SK-N-SH (cell line): ENCODE measurements at regions not wholly inside any gene's neighbourhood (a gene's known extent, or its start where the extent isn't known, plus 50 kb on each side); places are given as distances from the start of the nearest gene placed in this dataset.

Source experiments
- CTCF ChIA-PET: fragments of 300-600, 350-600 bp; formaldehyde crosslinking; extraction: SDS; loops from one replicate; lab custom pipeline; 2021; lab: Yijun Ruan, JAX
- POLR2A ChIA-PET: fragments of 350-600 bp; sonication (Branson Sonifier 250); formaldehyde crosslinking; extraction: SDS; loops from one replicate; lab custom pipeline; 2020; ENCODE audit warnings: antibody characterized with exemption, inconsistent platforms; lab: Yijun Ruan, JAX
- DNase-seq: peaks from one replicate; pipeline ENCODE4 v3.0.0; 2012
- H2AFZ ChIP-seq: fragments of 200-600 bp; sonication (generic); 2 replicates; pipeline ENCODE4 v1.8.1; 2016; ENCODE audit warnings: antibody characterized with exemption, mild to moderate bottlenecking, low read depth
- H3F3A ChIP-seq: fragments of 200-600 bp; sonication (generic); replicated peaks from 2 replicates; pipeline ENCODE3; 2016; ENCODE audit warnings: antibody characterized with exemption, mild to moderate bottlenecking; ENCODE audit not compliant: insufficient read depth
- H3K27ac ChIP-seq, 2 experiments: fragments of 200-500 bp in 1 of 2; fragments of 200-600 bp in 1 of 2; sonication (Bioruptor generic) in 1 of 2; sonication (generic), shearing (Covaris generic) in 1 of 2; 2 replicates each; pipeline versions ENCODE4 v1.5.1 to v1.6.1; 2014 to 2016; ENCODE audit warnings: low read depth in 2 of 2, inconsistent platforms in 1 of 2, low read length in 1 of 2, mild to moderate bottlenecking in 1 of 2, mixed read lengths in 1 of 2
- H3K27me3 ChIP-seq: fragments of 200-600 bp; sonication (generic), shearing (Covaris generic); 2 replicates; pipeline ENCODE4 v1.6.1; 2016; ENCODE audit warnings: mixed run types; ENCODE audit not compliant: insufficient read depth
- H3K36me3 ChIP-seq, 2 experiments: fragments of 200-500 bp in 1 of 2; fragments of 200-600 bp in 1 of 2; sonication (Bioruptor generic) in 1 of 2; sonication (generic) in 1 of 2; replicated peaks in 1 of 2; 2 replicates each; pipeline versions ENCODE3 to v1.5.1; 2014 to 2016; ENCODE audit warnings: low read length in 1 of 2, mild to moderate bottlenecking in 1 of 2; ENCODE audit not compliant: insufficient read depth in 2 of 2, control insufficient read depth in 1 of 2
- H3K4me1 ChIP-seq, 2 experiments: fragments of 200-500 bp in 1 of 2; fragments of 200-600 bp in 1 of 2; sonication (Bioruptor generic) in 1 of 2; sonication (generic), shearing (Covaris generic) in 1 of 2; 2 replicates each; pipeline versions ENCODE4 v1.5.1 to v1.6.1; 2014 to 2016; ENCODE audit warnings: low read depth in 1 of 2, low read length in 1 of 2, mixed run types in 1 of 2; ENCODE audit not compliant: insufficient read depth in 2 of 2, control insufficient read depth in 1 of 2
- H3K4me2 ChIP-seq: fragments of 200-600 bp; sonication (generic), shearing (Covaris generic); 2 replicates; pipeline ENCODE4 v1.6.1; 2017; ENCODE audit warnings: mixed run types
- H3K4me3 ChIP-seq, 2 experiments: fragments of 200-500 bp in 1 of 2; fragments of 200-600 bp in 1 of 2; sonication (Bioruptor generic) in 1 of 2; sonication (generic), shearing (Covaris generic) in 1 of 2; 2 replicates each; pipeline versions ENCODE4 v1.5.1 to v1.8.1; 2014 to 2016; ENCODE audit warnings: low read depth in 2 of 2, inconsistent platforms in 1 of 2, low read length in 1 of 2, mild to moderate bottlenecking in 1 of 2, mixed read lengths in 1 of 2, moderate library complexity in 1 of 2
- H3K79me2 ChIP-seq: fragments of 200-600 bp; sonication (generic); 2 replicates; pipeline ENCODE4 v1.8.1; 2017; ENCODE audit warnings: mild to moderate bottlenecking; ENCODE audit not compliant: insufficient read depth
- H3K9ac ChIP-seq: fragments of 200-600 bp; sonication (generic); 2 replicates; pipeline ENCODE4 v1.6.1; 2017; ENCODE audit warnings: mixed run types
- H3K9me2 ChIP-seq: fragments of 200-600 bp; sonication (generic); 2 replicates; pipeline ENCODE4 v1.6.1; 2017; ENCODE audit warnings: mixed run types
- H3K9me3 ChIP-seq: fragments of 200-600 bp; sonication (generic); 2 replicates; pipeline ENCODE4 v1.6.1; 2017; ENCODE audit warnings: mixed run types, mild to moderate bottlenecking, moderate library complexity
- H4K20me1 ChIP-seq: fragments of 200-600 bp; sonication (generic); 2 replicates; pipeline ENCODE4 v1.6.1; 2017; ENCODE audit warnings: mild to moderate bottlenecking, mixed run types; ENCODE audit not compliant: insufficient read depth
- EP300 ChIP-seq, 2 experiments: IDR thresholded peaks; 2 replicates each; pipeline versions ENCODE4 v1.4.0 to v1.6.1; 2012; ENCODE audit warnings: borderline replicate concordance in 1 of 2, low read depth in 1 of 2, low read length in 1 of 2
- FOXM1 ChIP-seq: IDR thresholded peaks from 2 replicates; pipeline ENCODE4 v1.4.0; 2012; ENCODE audit warnings: low read depth, mild to moderate bottlenecking
- GABPA ChIP-seq: IDR thresholded peaks from 2 replicates; pipeline ENCODE4 v1.4.0; 2012; ENCODE audit warnings: low read depth, mild to moderate bottlenecking
- JUND ChIP-seq: IDR thresholded peaks from 2 replicates; pipeline ENCODE4 v1.4.0; 2012
- MEF2A ChIP-seq: IDR thresholded peaks from 2 replicates; pipeline ENCODE4 v1.4.0; 2012; ENCODE audit warnings: low read depth, borderline replicate concordance
- NFIC ChIP-seq: IDR thresholded peaks from 2 replicates; pipeline ENCODE4 v1.4.0; 2012; ENCODE audit warnings: borderline replicate concordance
- NRF1 ChIP-seq: IDR thresholded peaks from 2 replicates; pipeline ENCODE4 v1.6.1; 2012; ENCODE audit warnings: low read depth, mild to moderate bottlenecking, low read length
- RAD21 ChIP-seq: IDR thresholded peaks from 2 replicates; pipeline ENCODE4 v1.6.1; 2012; ENCODE audit warnings: mild to moderate bottlenecking, low read length
- RCOR1 ChIP-seq: fragments of 150-350 bp; IDR thresholded peaks from 2 replicates; pipeline ENCODE4 v1.6.1; 2017; ENCODE audit warnings: antibody characterized with exemption, low read length
- RFX5 ChIP-seq: IDR thresholded peaks from 2 replicates; pipeline ENCODE4 v1.6.1; 2012; ENCODE audit warnings: mild to moderate bottlenecking, improper control_type of control experiment, low read length
- TEAD4 ChIP-seq: IDR thresholded peaks from 2 replicates; pipeline ENCODE4 v1.4.0; 2012; ENCODE audit warnings: mild to moderate bottlenecking, borderline replicate concordance; ENCODE audit not compliant: insufficient read depth
- USF2 ChIP-seq: fragments of 150-350 bp; IDR thresholded peaks from 2 replicates; pipeline ENCODE4 v1.6.1; 2017; ENCODE audit warnings: antibody characterized with exemption, low read length, low read depth, borderline replicate concordance
- WGBS: methylation state at CpG from one replicate; pipeline ENCODE4 v1.1.6; 2017; ENCODE audit warnings: low lambda C conversion rate; 5-methylcytosine and 5-hydroxymethylcytosine counted together
- TF ChIP-seq, protein P1 (sequence below): IDR thresholded peaks from 2 replicates; pipeline ENCODE4 v1.4.0; 2012; ENCODE audit warnings: low read depth
- TF ChIP-seq, protein P2 (sequence below): fragments of 200-600 bp; sonication (generic); IDR thresholded peaks from 2 replicates; pipeline ENCODE4 v1.6.1; 2017; ENCODE audit warnings: antibody characterized with exemption, mild to moderate bottlenecking, moderate library complexity
- TF ChIP-seq, protein P3 (sequence below): IDR thresholded peaks from 2 replicates; pipeline ENCODE4 v1.4.0; 2012; ENCODE audit warnings: low read depth, borderline replicate concordance
- TF ChIP-seq, protein P4 (sequence below): IDR thresholded peaks from 2 replicates; pipeline ENCODE4; 2012
- TF ChIP-seq, protein P5 (sequence below): fragments of 150-350 bp; IDR thresholded peaks from 2 replicates; pipeline ENCODE4 v1.6.1; 2016; ENCODE audit warnings: mild to moderate bottlenecking, low read depth, low read length

DNA sequence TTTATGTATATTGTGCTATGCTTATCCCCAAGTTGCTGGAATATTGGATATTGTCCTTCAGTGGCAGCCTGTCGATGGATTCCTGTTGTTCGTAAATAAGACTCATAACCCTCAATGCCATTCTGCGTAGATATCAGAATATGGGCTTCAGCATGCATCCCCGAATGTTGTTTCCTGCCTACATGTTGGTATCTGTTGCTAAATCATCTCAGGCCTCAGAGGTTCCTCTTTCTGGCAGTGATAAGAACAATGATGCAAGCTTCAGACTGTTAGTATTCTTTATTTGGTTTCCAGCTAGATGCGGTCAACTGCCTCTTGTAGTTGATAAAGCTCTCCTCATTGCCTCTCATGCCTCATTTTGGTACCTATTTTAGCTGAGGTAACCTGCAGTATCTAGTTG, 2082.6 kb downstream of the MRPL39 start:
- no peak for DNase-seq
- no peak overlapping the region for H3K4me3 ChIP-seq
- H3K9me2 ChIP-seq, result no peaks in the 10 kb centered on the region
- no peak overlapping the region for H3K27ac ChIP-seq
- no peak overlapping the region for H3K9ac ChIP-seq
- no peaks in the 10 kb centered on the region; the same call in 1 of the 2 replicates for H3K79me2 ChIP-seq
- TF ChIP-seq USF2 (no peak), MEF2A (no peak), NRF1 (no peak), TEAD4 (no peak), GABPA (no peak), RCOR1 (no peak), JUND (no peak), RFX5 (no peak), NFIC (no peak)
- TF ChIP-seq, protein P1, sequence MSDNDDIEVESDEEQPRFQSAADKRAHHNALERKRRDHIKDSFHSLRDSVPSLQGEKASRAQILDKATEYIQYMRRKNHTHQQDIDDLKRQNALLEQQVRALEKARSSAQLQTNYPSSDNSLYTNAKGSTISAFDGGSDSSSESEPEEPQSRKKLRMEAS, result no peak
- TF ChIP-seq, protein P2, sequence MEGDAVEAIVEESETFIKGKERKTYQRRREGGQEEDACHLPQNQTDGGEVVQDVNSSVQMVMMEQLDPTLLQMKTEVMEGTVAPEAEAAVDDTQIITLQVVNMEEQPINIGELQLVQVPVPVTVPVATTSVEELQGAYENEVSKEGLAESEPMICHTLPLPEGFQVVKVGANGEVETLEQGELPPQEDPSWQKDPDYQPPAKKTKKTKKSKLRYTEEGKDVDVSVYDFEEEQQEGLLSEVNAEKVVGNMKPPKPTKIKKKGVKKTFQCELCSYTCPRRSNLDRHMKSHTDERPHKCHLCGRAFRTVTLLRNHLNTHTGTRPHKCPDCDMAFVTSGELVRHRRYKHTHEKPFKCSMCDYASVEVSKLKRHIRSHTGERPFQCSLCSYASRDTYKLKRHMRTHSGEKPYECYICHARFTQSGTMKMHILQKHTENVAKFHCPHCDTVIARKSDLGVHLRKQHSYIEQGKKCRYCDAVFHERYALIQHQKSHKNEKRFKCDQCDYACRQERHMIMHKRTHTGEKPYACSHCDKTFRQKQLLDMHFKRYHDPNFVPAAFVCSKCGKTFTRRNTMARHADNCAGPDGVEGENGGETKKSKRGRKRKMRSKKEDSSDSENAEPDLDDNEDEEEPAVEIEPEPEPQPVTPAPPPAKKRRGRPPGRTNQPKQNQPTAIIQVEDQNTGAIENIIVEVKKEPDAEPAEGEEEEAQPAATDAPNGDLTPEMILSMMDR, result no peak
- 60% methylated on average over 5 of the region's 5 CpGs for WGBS
- CTCF ChIA-PET, result no interaction called here
- H3K4me1 ChIP-seq, result no peaks in the 10 kb centered on the region
- H2AFZ ChIP-seq, result no peak overlapping the region
- H3F3A ChIP-seq, result no peaks in the 10 kb centered on the region
- H3K9me3 ChIP-seq, result no peaks in the 10 kb centered on the region; the same call in 1 of the 2 replicates
- no peaks in the 10 kb centered on the region for H3K36me3 ChIP-seq
- POLR2A ChIA-PET, result no interaction called here
- no peaks in the 10 kb centered on the region for H3K27me3 ChIP-seq
- H3K4me2 ChIP-seq, result no peak overlapping the region
- H4K20me1 ChIP-seq, result no peaks in the 10 kb centered on the region

DNA sequence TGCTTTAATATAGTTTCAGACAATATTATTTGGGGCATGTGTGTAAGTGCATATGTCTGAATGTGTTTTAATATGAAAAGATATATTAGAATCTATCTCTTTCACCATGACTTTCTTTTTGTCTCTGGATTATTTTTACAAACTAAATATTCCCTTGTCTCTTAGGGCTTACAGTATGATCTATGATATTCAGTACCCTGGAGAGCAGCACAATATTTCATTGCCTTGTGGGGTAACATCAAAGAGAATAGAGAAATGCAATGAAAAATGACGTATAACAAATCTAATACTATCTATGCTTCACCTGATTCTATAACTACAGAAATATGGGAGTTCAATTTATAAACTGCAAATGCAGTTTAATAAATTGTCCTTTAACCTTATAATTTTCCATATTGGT, 2084.5 kb downstream of the MRPL39 start:
- POLR2A ChIA-PET, result no interaction called here
- H3K4me3 ChIP-seq, result no peak overlapping the region

More for the DNA sequence above, 2084.5 kb downstream of the MRPL39 start:
- WGBS, result 53% methylated on average over 1 of the region's 1 CpG
- no peak overlapping the region for H3K27ac ChIP-seq
- no peak for DNase-seq
- H3K9me3 ChIP-seq, result no peaks in the 10 kb centered on the region; the same call in 1 of the 2 replicates
- H3K9me2 ChIP-seq, result no peaks in the 10 kb centered on the region
- no peaks in the 10 kb centered on the region for H3K4me1 ChIP-seq
- no peak overlapping the region for H2AFZ ChIP-seq
- TF ChIP-seq, protein P3, sequence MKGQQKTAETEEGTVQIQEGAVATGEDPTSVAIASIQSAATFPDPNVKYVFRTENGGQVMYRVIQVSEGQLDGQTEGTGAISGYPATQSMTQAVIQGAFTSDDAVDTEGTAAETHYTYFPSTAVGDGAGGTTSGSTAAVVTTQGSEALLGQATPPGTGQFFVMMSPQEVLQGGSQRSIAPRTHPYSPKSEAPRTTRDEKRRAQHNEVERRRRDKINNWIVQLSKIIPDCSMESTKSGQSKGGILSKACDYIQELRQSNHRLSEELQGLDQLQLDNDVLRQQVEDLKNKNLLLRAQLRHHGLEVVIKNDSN, result no peak
- TF ChIP-seq EP300 (IDR thresholded peaks at IDR 0.05; ENCODE audit: borderline replicate concordance in 1 of 2, low read depth in 1 of 2, low read length in 1 of 2) (no peak), FOXM1 (no peak), RCOR1 (no peak), RAD21 (no peak)
- TF ChIP-seq, protein P4, sequence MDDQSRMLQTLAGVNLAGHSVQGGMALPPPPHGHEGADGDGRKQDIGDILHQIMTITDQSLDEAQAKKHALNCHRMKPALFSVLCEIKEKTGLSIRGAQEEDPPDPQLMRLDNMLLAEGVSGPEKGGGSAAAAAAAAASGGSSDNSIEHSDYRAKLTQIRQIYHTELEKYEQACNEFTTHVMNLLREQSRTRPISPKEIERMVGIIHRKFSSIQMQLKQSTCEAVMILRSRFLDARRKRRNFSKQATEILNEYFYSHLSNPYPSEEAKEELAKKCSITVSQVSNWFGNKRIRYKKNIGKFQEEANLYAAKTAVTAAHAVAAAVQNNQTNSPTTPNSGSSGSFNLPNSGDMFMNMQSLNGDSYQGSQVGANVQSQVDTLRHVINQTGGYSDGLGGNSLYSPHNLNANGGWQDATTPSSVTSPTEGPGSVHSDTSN, result no peak
- TF ChIP-seq, protein P5, sequence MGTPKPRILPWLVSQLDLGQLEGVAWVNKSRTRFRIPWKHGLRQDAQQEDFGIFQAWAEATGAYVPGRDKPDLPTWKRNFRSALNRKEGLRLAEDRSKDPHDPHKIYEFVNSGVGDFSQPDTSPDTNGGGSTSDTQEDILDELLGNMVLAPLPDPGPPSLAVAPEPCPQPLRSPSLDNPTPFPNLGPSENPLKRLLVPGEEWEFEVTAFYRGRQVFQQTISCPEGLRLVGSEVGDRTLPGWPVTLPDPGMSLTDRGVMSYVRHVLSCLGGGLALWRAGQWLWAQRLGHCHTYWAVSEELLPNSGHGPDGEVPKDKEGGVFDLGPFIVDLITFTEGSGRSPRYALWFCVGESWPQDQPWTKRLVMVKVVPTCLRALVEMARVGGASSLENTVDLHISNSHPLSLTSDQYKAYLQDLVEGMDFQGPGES, result no peak
- TF ChIP-seq, all 33 proteins: peak for 0
- Histone ChIP-seq H3F3A (no peaks in the 10 kb centered on the region), H3K9ac (no peak overlapping the region), H3K79me2 (no peaks in the 10 kb centered on the region), H3K27me3 (no peaks in the 10 kb centered on the region), H3K4me2 (no peak overlapping the region), H3K36me3 (no peaks in the 10 kb centered on the region), H4K20me1 (no peaks in the 10 kb centered on the region)
- CTCF ChIA-PET, result no interaction called here
